ENCODE measurements at regions not wholly inside any gene's neighbourhood (a gene's known extent, or its start where the extent isn't known, plus 50 kb on each side); places are given as distances from the start of the nearest gene placed in this dataset.

DNA sequence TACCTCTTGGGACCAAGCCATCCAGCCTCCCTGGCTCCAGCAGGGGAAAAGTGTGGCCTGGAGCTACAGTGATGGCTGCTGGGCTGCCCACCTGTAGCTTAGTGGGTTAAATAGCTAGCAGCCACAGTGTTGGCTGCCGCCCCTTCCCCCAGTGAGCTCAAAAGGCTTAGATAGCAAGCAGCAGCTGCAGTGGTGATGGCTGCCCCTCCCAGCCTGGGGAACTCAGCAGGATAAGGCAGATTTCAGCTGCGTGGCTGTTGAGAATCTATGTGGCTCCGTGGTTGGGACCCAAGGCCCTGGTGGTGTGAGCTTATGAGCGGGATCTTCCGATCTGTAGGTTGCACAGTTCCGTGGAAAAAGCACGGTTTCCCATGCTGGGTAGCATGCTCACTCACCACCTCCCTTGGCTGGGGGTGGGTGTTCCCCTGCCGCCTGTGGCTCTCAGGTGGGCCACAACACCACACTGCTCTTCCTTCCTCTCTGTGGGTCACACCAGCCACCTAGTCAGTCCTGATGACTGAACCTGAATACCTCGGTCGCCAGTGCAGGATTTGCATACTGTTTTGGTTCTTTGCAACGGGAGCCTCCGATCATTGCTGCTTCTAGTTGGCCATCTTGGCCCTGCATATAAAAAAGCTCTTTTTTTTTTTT lies 946.5 kb upstream of the FAM98A start (continued):
- TF ChIP-seq, protein P1, sequence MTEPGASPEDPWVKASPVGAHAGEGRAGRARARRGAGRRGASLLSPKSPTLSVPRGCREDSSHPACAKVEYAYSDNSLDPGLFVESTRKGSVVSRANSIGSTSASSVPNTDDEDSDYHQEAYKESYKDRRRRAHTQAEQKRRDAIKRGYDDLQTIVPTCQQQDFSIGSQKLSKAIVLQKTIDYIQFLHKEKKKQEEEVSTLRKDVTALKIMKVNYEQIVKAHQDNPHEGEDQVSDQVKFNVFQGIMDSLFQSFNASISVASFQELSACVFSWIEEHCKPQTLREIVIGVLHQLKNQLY (CRISPR knock-in tag; IDR thresholded peaks at IDR 0.05) = no peak
- TF ChIP-seq, protein P2, sequence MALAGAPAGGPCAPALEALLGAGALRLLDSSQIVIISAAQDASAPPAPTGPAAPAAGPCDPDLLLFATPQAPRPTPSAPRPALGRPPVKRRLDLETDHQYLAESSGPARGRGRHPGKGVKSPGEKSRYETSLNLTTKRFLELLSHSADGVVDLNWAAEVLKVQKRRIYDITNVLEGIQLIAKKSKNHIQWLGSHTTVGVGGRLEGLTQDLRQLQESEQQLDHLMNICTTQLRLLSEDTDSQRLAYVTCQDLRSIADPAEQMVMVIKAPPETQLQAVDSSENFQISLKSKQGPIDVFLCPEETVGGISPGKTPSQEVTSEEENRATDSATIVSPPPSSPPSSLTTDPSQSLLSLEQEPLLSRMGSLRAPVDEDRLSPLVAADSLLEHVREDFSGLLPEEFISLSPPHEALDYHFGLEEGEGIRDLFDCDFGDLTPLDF (CRISPR knock-in tag; IDR thresholded peaks at IDR 0.05) = no peak
- TF ChIP-seq ELF4 (CRISPR knock-in tag; IDR thresholded peaks at IDR 0.05; ENCODE audit: low read depth) = no peak
- TF ChIP-seq, protein P3, sequence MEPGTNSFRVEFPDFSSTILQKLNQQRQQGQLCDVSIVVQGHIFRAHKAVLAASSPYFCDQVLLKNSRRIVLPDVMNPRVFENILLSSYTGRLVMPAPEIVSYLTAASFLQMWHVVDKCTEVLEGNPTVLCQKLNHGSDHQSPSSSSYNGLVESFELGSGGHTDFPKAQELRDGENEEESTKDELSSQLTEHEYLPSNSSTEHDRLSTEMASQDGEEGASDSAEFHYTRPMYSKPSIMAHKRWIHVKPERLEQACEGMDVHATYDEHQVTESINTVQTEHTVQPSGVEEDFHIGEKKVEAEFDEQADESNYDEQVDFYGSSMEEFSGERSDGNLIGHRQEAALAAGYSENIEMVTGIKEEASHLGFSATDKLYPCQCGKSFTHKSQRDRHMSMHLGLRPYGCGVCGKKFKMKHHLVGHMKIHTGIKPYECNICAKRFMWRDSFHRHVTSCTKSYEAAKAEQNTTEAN (CRISPR knock-in tag; IDR thresholded peaks at IDR 0.05) = no peak
- no peak for TF ChIP-seq NFE2L1 (CRISPR knock-in tag; IDR thresholded peaks at IDR 0.05)
- no peak for TF ChIP-seq GTF2I (CRISPR knock-in tag; conservative IDR thresholded peaks at IDR 0.05)
- no peak for TF ChIP-seq OVOL2 (CRISPR knock-in tag; IDR thresholded peaks at IDR 0.05; ENCODE audit: borderline replicate concordance)
- TF ChIP-seq IRF2 (CRISPR knock-in tag; IDR thresholded peaks at IDR 0.05; ENCODE audit: borderline replicate concordance, low read depth) = no peak
- no peak for TF ChIP-seq SOX15 (CRISPR knock-in tag; IDR thresholded peaks at IDR 0.05)
- TF ChIP-seq JUN (CRISPR knock-in tag; IDR thresholded peaks at IDR 0.05) = no peak

DNA sequence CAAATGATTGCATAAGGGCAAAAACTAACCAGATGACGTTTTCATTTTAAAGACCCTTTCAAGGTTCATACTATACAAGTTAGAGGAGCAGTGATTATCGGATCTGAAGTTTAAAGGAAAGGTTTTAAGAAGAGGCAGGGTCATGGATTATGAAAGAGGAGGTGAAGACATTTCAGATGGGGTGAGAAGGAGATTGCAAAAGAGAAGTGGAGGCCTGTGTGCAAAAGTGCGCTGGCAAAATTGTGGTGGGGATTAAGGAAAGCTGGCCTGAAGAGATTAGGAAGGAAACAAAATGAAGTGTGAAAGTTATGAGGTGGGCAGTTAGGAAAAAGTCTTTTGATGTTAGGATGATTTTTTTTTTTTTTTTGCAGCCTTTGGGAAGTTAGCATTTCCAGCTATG lies 935.7 kb upstream of the FAM98A start:
- no peak for DNase-seq (ENCODE audit: low spot score)
- Mint-ChIP-seq H3K9me3 (peaks cover 25% of the 10 kb centered on the region), H3K27me3 (ENCODE audit: low read depth) (no peaks in the 10 kb centered on the region), H3K4me1 (no peaks in the 10 kb centered on the region), H3K4me3 (no peak overlapping the region), H3K36me3 (peaks cover 5% of the 10 kb centered on the region), H3K27ac (no peak overlapping the region)
- no peak for ATAC-seq
- ChIA-PET POLR2A (no interaction called here), CTCF (interaction anchor here (1.2 kb wide), 1 partner anchor 13 kb away, joined by 3 read pairs; no protein-coding TSS in a partner anchor)
- TF ChIP-seq SMAD3 (CRISPR knock-in tag; IDR thresholded peaks at IDR 0.05; ENCODE audit: borderline replicate concordance) (no peak), OVOL2 (CRISPR knock-in tag; IDR thresholded peaks at IDR 0.05; ENCODE audit: borderline replicate concordance) (no peak), TP53 (CRISPR knock-in tag; IDR thresholded peaks at IDR 0.05) (no peak), ZNF138 (CRISPR knock-in tag; conservative IDR thresholded peaks at IDR 0.05) (no peak), SP1 (CRISPR knock-in tag; conservative IDR thresholded peaks at IDR 0.05) (no peak), ZNF671 (CRISPR knock-in tag; IDR thresholded peaks at IDR 0.05) (no peak), NFYB (CRISPR knock-in tag; conservative IDR thresholded peaks at IDR 0.05; ENCODE audit: low read depth) (no peak), ZNF121 (CRISPR knock-in tag; IDR thresholded peaks at IDR 0.05) (no peak), TEAD1 (CRISPR knock-in tag; IDR thresholded peaks at IDR 0.05) (no peak), KAT7 (CRISPR knock-in tag; IDR thresholded peaks at IDR 0.05; ENCODE audit: borderline replicate concordance) (no peak), ZNF396 (CRISPR knock-in tag; IDR thresholded peaks at IDR 0.05; ENCODE audit: borderline replicate concordance) (no peak), CBFB (CRISPR knock-in tag; IDR thresholded peaks at IDR 0.05; ENCODE audit: low read depth) (no peak), ATF1 (CRISPR knock-in tag; IDR thresholded peaks at IDR 0.05) (no peak)
- TF ChIP-seq, protein P3 (CRISPR knock-in tag; IDR thresholded peaks at IDR 0.05) = no peak
- TF ChIP-seq, protein P4, sequence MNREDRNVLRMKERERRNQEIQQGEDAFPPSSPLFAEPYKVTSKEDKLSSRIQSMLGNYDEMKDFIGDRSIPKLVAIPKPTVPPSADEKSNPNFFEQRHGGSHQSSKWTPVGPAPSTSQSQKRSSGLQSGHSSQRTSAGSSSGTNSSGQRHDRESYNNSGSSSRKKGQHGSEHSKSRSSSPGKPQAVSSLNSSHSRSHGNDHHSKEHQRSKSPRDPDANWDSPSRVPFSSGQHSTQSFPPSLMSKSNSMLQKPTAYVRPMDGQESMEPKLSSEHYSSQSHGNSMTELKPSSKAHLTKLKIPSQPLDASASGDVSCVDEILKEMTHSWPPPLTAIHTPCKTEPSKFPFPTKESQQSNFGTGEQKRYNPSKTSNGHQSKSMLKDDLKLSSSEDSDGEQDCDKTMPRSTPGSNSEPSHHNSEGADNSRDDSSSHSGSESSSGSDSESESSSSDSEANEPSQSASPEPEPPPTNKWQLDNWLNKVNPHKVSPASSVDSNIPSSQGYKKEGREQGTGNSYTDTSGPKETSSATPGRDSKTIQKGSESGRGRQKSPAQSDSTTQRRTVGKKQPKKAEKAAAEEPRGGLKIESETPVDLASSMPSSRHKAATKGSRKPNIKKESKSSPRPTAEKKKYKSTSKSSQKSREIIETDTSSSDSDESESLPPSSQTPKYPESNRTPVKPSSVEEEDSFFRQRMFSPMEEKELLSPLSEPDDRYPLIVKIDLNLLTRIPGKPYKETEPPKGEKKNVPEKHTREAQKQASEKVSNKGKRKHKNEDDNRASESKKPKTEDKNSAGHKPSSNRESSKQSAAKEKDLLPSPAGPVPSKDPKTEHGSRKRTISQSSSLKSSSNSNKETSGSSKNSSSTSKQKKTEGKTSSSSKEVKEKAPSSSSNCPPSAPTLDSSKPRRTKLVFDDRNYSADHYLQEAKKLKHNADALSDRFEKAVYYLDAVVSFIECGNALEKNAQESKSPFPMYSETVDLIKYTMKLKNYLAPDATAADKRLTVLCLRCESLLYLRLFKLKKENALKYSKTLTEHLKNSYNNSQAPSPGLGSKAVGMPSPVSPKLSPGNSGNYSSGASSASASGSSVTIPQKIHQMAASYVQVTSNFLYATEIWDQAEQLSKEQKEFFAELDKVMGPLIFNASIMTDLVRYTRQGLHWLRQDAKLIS (CRISPR knock-in tag; IDR thresholded peaks at IDR 0.05; ENCODE audit: borderline replicate concordance) = no peak
- TF ChIP-seq, protein P5, sequence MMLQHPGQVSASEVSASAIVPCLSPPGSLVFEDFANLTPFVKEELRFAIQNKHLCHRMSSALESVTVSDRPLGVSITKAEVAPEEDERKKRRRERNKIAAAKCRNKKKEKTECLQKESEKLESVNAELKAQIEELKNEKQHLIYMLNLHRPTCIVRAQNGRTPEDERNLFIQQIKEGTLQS (CRISPR knock-in tag; conservative IDR thresholded peaks at IDR 0.05) = no peak
- TF ChIP-seq, protein P6, sequence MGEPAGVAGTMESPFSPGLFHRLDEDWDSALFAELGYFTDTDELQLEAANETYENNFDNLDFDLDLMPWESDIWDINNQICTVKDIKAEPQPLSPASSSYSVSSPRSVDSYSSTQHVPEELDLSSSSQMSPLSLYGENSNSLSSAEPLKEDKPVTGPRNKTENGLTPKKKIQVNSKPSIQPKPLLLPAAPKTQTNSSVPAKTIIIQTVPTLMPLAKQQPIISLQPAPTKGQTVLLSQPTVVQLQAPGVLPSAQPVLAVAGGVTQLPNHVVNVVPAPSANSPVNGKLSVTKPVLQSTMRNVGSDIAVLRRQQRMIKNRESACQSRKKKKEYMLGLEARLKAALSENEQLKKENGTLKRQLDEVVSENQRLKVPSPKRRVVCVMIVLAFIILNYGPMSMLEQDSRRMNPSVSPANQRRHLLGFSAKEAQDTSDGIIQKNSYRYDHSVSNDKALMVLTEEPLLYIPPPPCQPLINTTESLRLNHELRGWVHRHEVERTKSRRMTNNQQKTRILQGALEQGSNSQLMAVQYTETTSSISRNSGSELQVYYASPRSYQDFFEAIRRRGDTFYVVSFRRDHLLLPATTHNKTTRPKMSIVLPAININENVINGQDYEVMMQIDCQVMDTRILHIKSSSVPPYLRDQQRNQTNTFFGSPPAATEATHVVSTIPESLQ (CRISPR knock-in tag; IDR thresholded peaks at IDR 0.05) = no peak

Data from WTC11 (cell line).